ENCODE measurements at regions not wholly inside any gene's neighbourhood (a gene's known extent, or its start where the extent isn't known, plus 50 kb on each side); places are given as distances from the start of the nearest gene placed in this dataset.

DNA sequence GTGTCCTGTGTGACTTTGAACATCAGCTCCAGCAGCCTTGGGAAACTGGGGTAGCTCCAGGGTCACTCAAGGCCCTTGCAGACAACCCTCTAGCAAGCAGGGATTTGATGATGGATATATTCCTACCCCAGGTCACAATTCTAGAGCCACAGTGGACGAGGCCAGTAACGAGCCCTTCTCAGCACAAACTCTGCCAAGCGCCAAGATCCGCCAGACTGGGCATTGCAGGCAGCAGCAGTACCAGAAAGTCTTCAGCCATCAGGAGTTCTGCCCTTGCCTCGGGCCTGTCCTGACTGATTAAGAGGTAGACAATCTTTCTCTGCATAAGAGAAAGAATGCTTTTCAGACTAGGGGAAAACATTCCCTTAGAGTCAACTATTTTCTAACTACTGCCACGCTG is 259.1 kb downstream of the FBXO15 start:
- intact Hi-C loops (cut with micrococcal nuclease) = no loop called here

More for the DNA sequence above, 259.1 kb downstream of the FBXO15 start:
- ChIA-PET POLR2A (no interaction called here), RAD21 (ENCODE audit: low non-redundant PET in 1 of 2, low total read pairs in 2 of 2, uncharacterized antibody in 2 of 2, unreplicated experiment in 2 of 2) (no interaction called here), CTCF (no interaction called here)
- Histone ChIP-seq H3K79me2 (ENCODE audit: insufficient read depth, low read length) (no peaks in the 10 kb centered on the region), H2AFZ (ENCODE audit: low read depth, low read length, poor library complexity, severe bottlenecking) (no peak overlapping the region), H3K9me3 (ENCODE audit: control insufficient read depth in 1 of 2, insufficient read depth in 1 of 2, low read depth in 1 of 2, low read length in 2 of 2) (peaks cover 0 to 9% of the 10 kb centered on the region in 2 experiments; a peak in 2 of 4 replicates), H3K36me3 (ENCODE audit: control insufficient read depth in 1 of 2, insufficient read depth in 2 of 2, low read length in 2 of 2) (no peaks in the 10 kb centered on the region), H3K4me3 (replicated peaks in 1 of 2; ENCODE audit: low read depth in 1 of 2, low read length in 2 of 2) (no peak overlapping the region), H3K27me3 (ENCODE audit: insufficient read depth, low read length) (no peaks in the 10 kb centered on the region), H4K20me1 (ENCODE audit: insufficient read depth) (no peaks in the 10 kb centered on the region), H3K9ac (ENCODE audit: low read length) (no peak overlapping the region), H3K27ac (ENCODE audit: low read depth, low read length) (no peak overlapping the region), H3K4me2 (ENCODE audit: low read length) (no peak overlapping the region), H3K4me1 (ENCODE audit: control insufficient read depth in 1 of 2, insufficient read depth in 2 of 2, low read length in 2 of 2) (no peaks in the 10 kb centered on the region), H3K9me2 (ENCODE audit: insufficient read depth) (no peaks in the 10 kb centered on the region)
- TF ChIP-seq RAD21 (IDR thresholded peaks at IDR 0.05; ENCODE audit: low read depth) (no peak), POLR2A (IDR thresholded peaks at IDR 0.05; ENCODE audit: borderline replicate concordance, extremely low read depth, insufficient read depth, insufficient read length) (no peak), EGR1 (IDR thresholded peaks at IDR 0.05; ENCODE audit: low read depth) (no peak), ELF1 (IDR thresholded peaks at IDR 0.05; ENCODE audit: borderline replicate concordance, low read depth) (no peak), ZNF274 (IDR thresholded peaks at IDR 0.05; ENCODE audit: low read depth, low read length) (no peak), EZH2 (IDR thresholded peaks at IDR 0.05) (no peak), SIN3A (IDR thresholded peaks at IDR 0.05; ENCODE audit: low read depth) (no peak), YY1 (IDR thresholded peaks at IDR 0.05; ENCODE audit: extremely low read depth, insufficient replicate concordance, low read depth, low read length) (no peak)
- TF ChIP-seq, protein P1, sequence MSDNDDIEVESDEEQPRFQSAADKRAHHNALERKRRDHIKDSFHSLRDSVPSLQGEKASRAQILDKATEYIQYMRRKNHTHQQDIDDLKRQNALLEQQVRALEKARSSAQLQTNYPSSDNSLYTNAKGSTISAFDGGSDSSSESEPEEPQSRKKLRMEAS (IDR thresholded peaks at IDR 0.05) = no peak
- TF ChIP-seq, protein P2, sequence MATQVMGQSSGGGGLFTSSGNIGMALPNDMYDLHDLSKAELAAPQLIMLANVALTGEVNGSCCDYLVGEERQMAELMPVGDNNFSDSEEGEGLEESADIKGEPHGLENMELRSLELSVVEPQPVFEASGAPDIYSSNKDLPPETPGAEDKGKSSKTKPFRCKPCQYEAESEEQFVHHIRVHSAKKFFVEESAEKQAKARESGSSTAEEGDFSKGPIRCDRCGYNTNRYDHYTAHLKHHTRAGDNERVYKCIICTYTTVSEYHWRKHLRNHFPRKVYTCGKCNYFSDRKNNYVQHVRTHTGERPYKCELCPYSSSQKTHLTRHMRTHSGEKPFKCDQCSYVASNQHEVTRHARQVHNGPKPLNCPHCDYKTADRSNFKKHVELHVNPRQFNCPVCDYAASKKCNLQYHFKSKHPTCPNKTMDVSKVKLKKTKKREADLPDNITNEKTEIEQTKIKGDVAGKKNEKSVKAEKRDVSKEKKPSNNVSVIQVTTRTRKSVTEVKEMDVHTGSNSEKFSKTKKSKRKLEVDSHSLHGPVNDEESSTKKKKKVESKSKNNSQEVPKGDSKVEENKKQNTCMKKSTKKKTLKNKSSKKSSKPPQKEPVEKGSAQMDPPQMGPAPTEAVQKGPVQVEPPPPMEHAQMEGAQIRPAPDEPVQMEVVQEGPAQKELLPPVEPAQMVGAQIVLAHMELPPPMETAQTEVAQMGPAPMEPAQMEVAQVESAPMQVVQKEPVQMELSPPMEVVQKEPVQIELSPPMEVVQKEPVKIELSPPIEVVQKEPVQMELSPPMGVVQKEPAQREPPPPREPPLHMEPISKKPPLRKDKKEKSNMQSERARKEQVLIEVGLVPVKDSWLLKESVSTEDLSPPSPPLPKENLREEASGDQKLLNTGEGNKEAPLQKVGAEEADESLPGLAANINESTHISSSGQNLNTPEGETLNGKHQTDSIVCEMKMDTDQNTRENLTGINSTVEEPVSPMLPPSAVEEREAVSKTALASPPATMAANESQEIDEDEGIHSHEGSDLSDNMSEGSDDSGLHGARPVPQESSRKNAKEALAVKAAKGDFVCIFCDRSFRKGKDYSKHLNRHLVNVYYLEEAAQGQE (IDR thresholded peaks at IDR 0.05; ENCODE audit: low read depth) = no peak
- TF ChIP-seq, protein P3, sequence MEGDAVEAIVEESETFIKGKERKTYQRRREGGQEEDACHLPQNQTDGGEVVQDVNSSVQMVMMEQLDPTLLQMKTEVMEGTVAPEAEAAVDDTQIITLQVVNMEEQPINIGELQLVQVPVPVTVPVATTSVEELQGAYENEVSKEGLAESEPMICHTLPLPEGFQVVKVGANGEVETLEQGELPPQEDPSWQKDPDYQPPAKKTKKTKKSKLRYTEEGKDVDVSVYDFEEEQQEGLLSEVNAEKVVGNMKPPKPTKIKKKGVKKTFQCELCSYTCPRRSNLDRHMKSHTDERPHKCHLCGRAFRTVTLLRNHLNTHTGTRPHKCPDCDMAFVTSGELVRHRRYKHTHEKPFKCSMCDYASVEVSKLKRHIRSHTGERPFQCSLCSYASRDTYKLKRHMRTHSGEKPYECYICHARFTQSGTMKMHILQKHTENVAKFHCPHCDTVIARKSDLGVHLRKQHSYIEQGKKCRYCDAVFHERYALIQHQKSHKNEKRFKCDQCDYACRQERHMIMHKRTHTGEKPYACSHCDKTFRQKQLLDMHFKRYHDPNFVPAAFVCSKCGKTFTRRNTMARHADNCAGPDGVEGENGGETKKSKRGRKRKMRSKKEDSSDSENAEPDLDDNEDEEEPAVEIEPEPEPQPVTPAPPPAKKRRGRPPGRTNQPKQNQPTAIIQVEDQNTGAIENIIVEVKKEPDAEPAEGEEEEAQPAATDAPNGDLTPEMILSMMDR (IDR thresholded peaks at IDR 0.05 in 2 of 3, conservative IDR thresholded peaks at IDR 0.05 in 1 of 3; ENCODE audit: borderline replicate concordance in 1 of 3, insufficient read depth in 1 of 3, low read depth in 2 of 3, low read length in 2 of 3) = no peak
- no peak for ATAC-seq
- no TSS peak for BruUV-seq (replicated peaks)
- DNase-seq (ENCODE audit: low read depth, low spot score) = no peak
